ENCODE measurements at regions not wholly inside any gene's neighbourhood (a gene's known extent, or its start where the extent isn't known, plus 50 kb on each side); places are given as distances from the start of the nearest gene placed in this dataset.

GRCh38 chr6:122289762-122290539 lies 109.5 kb upstream of the HSF2 start:
- H3K4me2 ChIP-seq (ENCODE audit: low read depth, low read length, poor library complexity, severe bottlenecking), result no peak overlapping the region
- H3K27me3 ChIP-seq (ENCODE audit: insufficient read depth, low read length, poor library complexity, severe bottlenecking), result no peaks in the 10 kb centered on the region
- H3K4me3 ChIP-seq (ENCODE audit: low read length, poor library complexity, severe bottlenecking), result no peak overlapping the region
- no peak overlapping the region for H2AFZ ChIP-seq (ENCODE audit: low read length)
- H3F3A ChIP-seq (ENCODE audit: low read depth), result no peaks in the 10 kb centered on the region
- H3K9ac ChIP-seq (ENCODE audit: low read depth, low read length, poor library complexity, severe bottlenecking), result no peak overlapping the region
- TF ChIP-seq EZH2phosphoT487 (IDR thresholded peaks at IDR 0.05; ENCODE audit: borderline replicate concordance), result no peak
- TF ChIP-seq CTCF (conservative IDR thresholded peaks at IDR 0.05; ENCODE audit: low read length), result no peak
- no peaks in the 10 kb centered on the region for H3K4me1 ChIP-seq (ENCODE audit: insufficient read depth, low read length, poor library complexity, severe bottlenecking)
- H4K20me1 ChIP-seq (ENCODE audit: insufficient read depth, low read length, poor library complexity, severe bottlenecking), result no peaks in the 10 kb centered on the region
- no peaks in the 10 kb centered on the region for H3K36me3 ChIP-seq (ENCODE audit: insufficient read depth, low read length)
- no peaks in the 10 kb centered on the region for H3K9me3 ChIP-seq (ENCODE audit: insufficient read depth, low read depth, low read length)
- H3K9me2 ChIP-seq (replicated peaks; ENCODE audit: low read depth, low read length), result no peaks in the 10 kb centered on the region
- H3K79me2 ChIP-seq (ENCODE audit: insufficient read depth, low read length), result no peaks in the 10 kb centered on the region

GRCh38 chr6:122297010-122297409 lies 102.4 kb upstream of the HSF2 start:
- Histone ChIP-seq H3K4me3 (ENCODE audit: low read length, poor library complexity, severe bottlenecking) (no peak overlapping the region), H3K79me2 (ENCODE audit: insufficient read depth, low read length) (no peaks in the 10 kb centered on the region), H3K9me3 (ENCODE audit: insufficient read depth, low read depth, low read length) (no peaks in the 10 kb centered on the region), H3K36me3 (ENCODE audit: insufficient read depth, low read length) (no peaks in the 10 kb centered on the region), H4K20me1 (ENCODE audit: insufficient read depth, low read length, poor library complexity, severe bottlenecking) (no peaks in the 10 kb centered on the region), H3K9ac (ENCODE audit: low read depth, low read length, poor library complexity, severe bottlenecking) (no peak overlapping the region), H3K4me2 (ENCODE audit: low read depth, low read length, poor library complexity, severe bottlenecking) (no peak overlapping the region), H3K4me1 (ENCODE audit: insufficient read depth, low read length, poor library complexity, severe bottlenecking) (no peaks in the 10 kb centered on the region), H2AFZ (ENCODE audit: low read length) (no peak overlapping the region), H3F3A (ENCODE audit: low read depth) (no peaks in the 10 kb centered on the region), H3K9me2 (replicated peaks; ENCODE audit: low read depth, low read length) (no peaks in the 10 kb centered on the region), H3K27me3 (ENCODE audit: insufficient read depth, low read length, poor library complexity, severe bottlenecking) (no peaks in the 10 kb centered on the region)
- no peak for TF ChIP-seq EZH2phosphoT487 (IDR thresholded peaks at IDR 0.05; ENCODE audit: borderline replicate concordance)
- TF ChIP-seq CTCF (conservative IDR thresholded peaks at IDR 0.05; ENCODE audit: low read length), result no peak

GRCh38 chr6:122302067-122302466 lies 97.4 kb upstream of the HSF2 start:
- H3K27me3 ChIP-seq (ENCODE audit: insufficient read depth, low read length, poor library complexity, severe bottlenecking), result no peaks in the 10 kb centered on the region
- H3K9me3 ChIP-seq (ENCODE audit: insufficient read depth, low read depth, low read length), result no peaks in the 10 kb centered on the region
- H2AFZ ChIP-seq (ENCODE audit: low read length), result no peak overlapping the region
- no peaks in the 10 kb centered on the region for H3K4me1 ChIP-seq (ENCODE audit: insufficient read depth, low read length, poor library complexity, severe bottlenecking)
- H3K79me2 ChIP-seq (ENCODE audit: insufficient read depth, low read length), result no peaks in the 10 kb centered on the region
- no peaks in the 10 kb centered on the region for H3K9me2 ChIP-seq (replicated peaks; ENCODE audit: low read depth, low read length)
- no peaks in the 10 kb centered on the region for H4K20me1 ChIP-seq (ENCODE audit: insufficient read depth, low read length, poor library complexity, severe bottlenecking)
- H3K4me3 ChIP-seq (ENCODE audit: low read length, poor library complexity, severe bottlenecking), result no peak overlapping the region
- H3K36me3 ChIP-seq (ENCODE audit: insufficient read depth, low read length), result no peaks in the 10 kb centered on the region
- no peaks in the 10 kb centered on the region for H3F3A ChIP-seq (ENCODE audit: low read depth)
- no peak overlapping the region for H3K9ac ChIP-seq (ENCODE audit: low read depth, low read length, poor library complexity, severe bottlenecking)
- H3K4me2 ChIP-seq (ENCODE audit: low read depth, low read length, poor library complexity, severe bottlenecking), result no peak overlapping the region
- TF ChIP-seq EZH2phosphoT487 (IDR thresholded peaks at IDR 0.05; ENCODE audit: borderline replicate concordance) (no peak), CTCF (conservative IDR thresholded peaks at IDR 0.05; ENCODE audit: low read length) (no peak)

All from Loucy (cell line).